SKM-1 (cell line): ENCODE measurements at regions not wholly inside any gene's neighbourhood (a gene's known extent, or its start where the extent isn't known, plus 50 kb on each side); places are given as distances from the start of the nearest gene placed in this dataset.

Source experiments
- DNase-seq: peaks from one replicate; lab custom pipeline; 2025; ENCODE audit not compliant: unreplicated experiment; lab: John Stamatoyannopoulos, UW

- DNase-seq = no peak
These were observed 253.6 kb downstream of the CDH26 start for GRCh38 chr20:60211618-60212463.

GRCh38 chr20:60212695-60213094, 254.5 kb downstream of the CDH26 start:
- no peak for DNase-seq

GRCh38 chr20:60213126-60213893, 255.1 kb downstream of the CDH26 start:
- DNase-seq = no peak

- no peak for DNase-seq
These were observed 256.9 kb downstream of the CDH26 start for GRCh38 chr20:60214901-60215815.

- no peak for DNase-seq
These were observed 257.9 kb downstream of the CDH26 start for GRCh38 chr20:60215816-60216730.

GRCh38 chr20:60219231-60219630, 261.0 kb downstream of the CDH26 start:
- no peak for DNase-seq

- no peak for DNase-seq
These were observed 261.9 kb downstream of the CDH26 start for GRCh38 chr20:60219984-60220562.

- no peak for DNase-seq
These were observed 262.5 kb downstream of the CDH26 start for GRCh38 chr20:60220706-60221105.

GRCh38 chr20:60221593-60221992, 263.4 kb downstream of the CDH26 start:
- DNase-seq = no peak

GRCh38 chr20:60222497-60222896, 264.3 kb downstream of the CDH26 start:
- no peak for DNase-seq

GRCh38 chr20:60223174-60223573, 265.0 kb downstream of the CDH26 start:
- no peak for DNase-seq

GRCh38 chr20:60224914-60225313, 266.7 kb downstream of the CDH26 start:
- DNase-seq = no peak

GRCh38 chr20:60228255-60228654, 270.0 kb downstream of the CDH26 start:
- DNase-seq = peak; percentile 92

GRCh38 chr20:60232380-60232779, 274.2 kb downstream of the CDH26 start:
- DNase-seq = no peak

GRCh38 chr20:60233018-60233630, 274.9 kb downstream of the CDH26 start:
- DNase-seq = no peak

GRCh38 chr20:60236613-60237012, 278.4 kb downstream of the CDH26 start:
- DNase-seq = no peak

GRCh38 chr20:60237981-60238380, 279.8 kb downstream of the CDH26 start:
- no peak for DNase-seq

- DNase-seq = no peak
These were observed 280.9 kb downstream of the CDH26 start for GRCh38 chr20:60238992-60239660.

GRCh38 chr20:60239956-60240355, 281.7 kb downstream of the CDH26 start:
- no peak for DNase-seq
